ENCODE measurements at regions not wholly inside any gene's neighbourhood (a gene's known extent, or its start where the extent isn't known, plus 50 kb on each side); places are given as distances from the start of the nearest gene placed in this dataset.
A peak's percentile ranks its signal among the peaks of the same experiment; 100 is the strongest.

DNA sequence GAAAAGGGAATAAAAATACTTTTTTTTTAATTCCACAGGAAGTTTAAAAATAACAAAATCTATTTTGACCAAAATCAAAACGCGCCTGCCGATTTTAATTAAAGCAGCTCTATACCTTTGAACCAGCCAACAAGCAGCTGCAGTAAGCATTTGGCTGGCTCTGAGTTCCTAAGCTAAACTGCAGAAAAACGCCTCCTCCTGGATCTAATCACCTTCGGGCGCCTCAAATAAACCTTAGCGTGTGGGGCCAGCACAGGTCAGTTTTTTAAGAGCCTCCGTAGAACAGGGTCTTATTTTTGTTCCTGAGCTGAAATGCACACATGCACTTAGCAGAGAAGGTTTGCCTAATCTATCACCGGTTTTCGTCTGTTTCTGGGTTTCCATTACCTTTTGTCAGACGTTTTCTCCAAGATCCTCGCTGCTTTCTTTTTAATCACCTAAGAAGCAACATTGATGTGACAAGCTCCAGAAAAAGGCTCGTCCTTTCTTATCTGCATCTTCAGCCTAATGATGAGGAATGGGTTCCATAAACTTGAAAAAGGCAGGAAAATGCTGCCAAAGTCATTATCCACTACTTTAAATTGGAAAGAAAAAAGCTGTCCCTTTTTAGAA is 64.7 kb upstream of the HNRNPA3 start:
- TF ChIP-seq, protein P1, sequence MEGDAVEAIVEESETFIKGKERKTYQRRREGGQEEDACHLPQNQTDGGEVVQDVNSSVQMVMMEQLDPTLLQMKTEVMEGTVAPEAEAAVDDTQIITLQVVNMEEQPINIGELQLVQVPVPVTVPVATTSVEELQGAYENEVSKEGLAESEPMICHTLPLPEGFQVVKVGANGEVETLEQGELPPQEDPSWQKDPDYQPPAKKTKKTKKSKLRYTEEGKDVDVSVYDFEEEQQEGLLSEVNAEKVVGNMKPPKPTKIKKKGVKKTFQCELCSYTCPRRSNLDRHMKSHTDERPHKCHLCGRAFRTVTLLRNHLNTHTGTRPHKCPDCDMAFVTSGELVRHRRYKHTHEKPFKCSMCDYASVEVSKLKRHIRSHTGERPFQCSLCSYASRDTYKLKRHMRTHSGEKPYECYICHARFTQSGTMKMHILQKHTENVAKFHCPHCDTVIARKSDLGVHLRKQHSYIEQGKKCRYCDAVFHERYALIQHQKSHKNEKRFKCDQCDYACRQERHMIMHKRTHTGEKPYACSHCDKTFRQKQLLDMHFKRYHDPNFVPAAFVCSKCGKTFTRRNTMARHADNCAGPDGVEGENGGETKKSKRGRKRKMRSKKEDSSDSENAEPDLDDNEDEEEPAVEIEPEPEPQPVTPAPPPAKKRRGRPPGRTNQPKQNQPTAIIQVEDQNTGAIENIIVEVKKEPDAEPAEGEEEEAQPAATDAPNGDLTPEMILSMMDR (IDR thresholded peaks at IDR 0.05), result no peak

DNA sequence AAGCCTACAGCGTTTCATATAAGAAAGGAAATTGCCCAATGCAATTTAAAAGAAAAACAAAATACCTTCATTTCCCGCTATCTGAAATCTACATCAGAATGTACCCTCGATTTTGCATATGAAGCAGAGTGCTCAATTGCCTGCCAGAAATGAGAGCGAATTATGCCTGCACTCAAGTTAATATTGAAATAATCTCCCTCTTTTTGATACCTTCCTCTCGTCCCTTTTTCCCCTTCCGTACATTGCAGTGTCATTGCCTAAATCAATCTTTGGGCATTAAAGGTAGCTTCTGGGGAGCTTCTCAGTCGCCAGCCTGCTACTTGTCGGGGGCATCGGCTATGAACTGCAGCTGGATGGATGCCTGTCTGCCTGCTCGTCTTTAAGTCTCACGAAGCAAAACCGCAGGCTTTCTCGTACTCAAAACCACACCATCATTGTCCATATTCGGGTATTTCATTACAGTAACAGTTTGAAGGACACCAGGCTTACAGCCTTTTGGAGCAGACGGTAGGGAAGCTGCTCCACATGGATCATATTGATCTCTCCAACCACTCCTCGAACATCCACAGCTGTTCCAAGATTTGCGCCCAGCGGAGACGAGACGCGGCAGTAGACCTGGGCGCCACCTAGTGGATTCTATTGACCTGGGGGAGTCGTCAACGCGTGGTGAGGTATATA is 64.0 kb upstream of the HNRNPA3 start:
- ATAC-seq (peak; percentile 55 to 92 (median 82)), DNase-seq (peak; percentile 57 to 71)
- H3K36me3 ChIP-seq, result no peaks in the 10 kb centered on the region
- no peaks in the 10 kb centered on the region for H3K9me3 ChIP-seq
- TF ChIP-seq, protein P1 (IDR thresholded peaks at IDR 0.05), result peak; percentile 48 to 87 (median 78)
- H3K4me1 ChIP-seq, result peaks cover 0 to 16% (median 8%) of the 10 kb centered on the region in 9 donors
- H3K27me3 ChIP-seq, result peaks cover 0 to 85% (median 72%) of the 10 kb centered on the region in 7 donors
- H3K27ac ChIP-seq, result no peak overlapping the region
- WGBS, 2 donors, result 2% methylated on average over 25 of the region's 25 CpGs
- peak overlapping the region in 9 of 10 donors; percentile 9 to 47 (median 44) for H3K4me3 ChIP-seq
- intact Hi-C loops (cut with DNase I), result loop anchor here (5.0 to 10.0 kb wide), 6 partner anchors 324 to 1026 kb away; partner anchors contain the start of genes HOXD8 (in 8 of the 10) and HOXD9 (in 3 of the 10)

More for the DNA sequence above, 64.7 kb upstream of the HNRNPA3 start:
- ATAC-seq (no peak), DNase-seq (no peak)
- peak overlapping the region in 4 of 10 donors; percentile 34 to 47 (median 44) for H3K4me3 ChIP-seq
- peaks cover 0 to 16% (median 8%) of the 10 kb centered on the region in 9 donors for H3K4me1 ChIP-seq
- peaks cover 0 to 91% (median 79%) of the 10 kb centered on the region in 7 donors for H3K27me3 ChIP-seq
- 17 to 24% methylated on average over 13 of the region's 13 CpGs for WGBS, 2 donors
- H3K36me3 ChIP-seq, result no peaks in the 10 kb centered on the region
- H3K9me3 ChIP-seq, result no peaks in the 10 kb centered on the region
- intact Hi-C loops (cut with DNase I), result loop anchor here (5.0 to 10.0 kb wide), 6 partner anchors 323 to 1026 kb away; partner anchors contain the start of genes HOXD8 (in 8 of the 10) and HOXD9 (in 3 of the 10)
- H3K27ac ChIP-seq, result no peak overlapping the region

DNA sequence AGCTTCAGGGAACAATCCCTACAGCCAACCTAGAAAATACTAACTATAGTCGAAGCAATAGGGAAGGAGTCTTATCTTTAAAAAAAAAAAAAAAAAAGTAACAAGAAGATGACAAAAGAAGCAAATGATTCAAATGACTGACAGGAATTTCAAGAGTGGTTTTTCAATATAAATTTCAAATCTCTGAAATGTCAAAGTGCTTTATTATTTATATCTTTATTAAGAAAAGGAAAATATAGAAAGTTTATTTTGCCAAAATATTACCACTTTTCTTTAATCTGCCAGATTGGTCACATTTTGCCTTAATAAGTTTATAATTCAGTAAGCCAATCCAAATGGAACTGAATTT is 63.5 kb upstream of the HNRNPA3 start:
- peaks cover 0 to 80% (median 67%) of the 10 kb centered on the region in 7 donors for H3K27me3 ChIP-seq
- no peaks in the 10 kb centered on the region for H3K9me3 ChIP-seq
- no peaks in the 10 kb centered on the region for H3K36me3 ChIP-seq
- H3K27ac ChIP-seq, result no peak overlapping the region
- ATAC-seq, result no peak
- 0% methylated on average over 1 of the region's 1 CpG for WGBS, 2 donors
- peaks cover 0 to 16% (median 8%) of the 10 kb centered on the region in 9 donors for H3K4me1 ChIP-seq
- DNase-seq, result no peak
- TF ChIP-seq, protein P1 (IDR thresholded peaks at IDR 0.05), result peak in 3 of 9 donors; percentile 11 to 38 (median 25)
- H3K4me3 ChIP-seq, result peak overlapping the region in 5 of 10 donors; percentile 44 to 47 (median 45)
- intact Hi-C loops (cut with DNase I), result loop anchor here (5.0 to 10.0 kb wide), 6 partner anchors 324 to 1027 kb away; partner anchors contain the start of genes HOXD8 (in 8 of the 10) and HOXD9 (in 3 of the 10)

DNA sequence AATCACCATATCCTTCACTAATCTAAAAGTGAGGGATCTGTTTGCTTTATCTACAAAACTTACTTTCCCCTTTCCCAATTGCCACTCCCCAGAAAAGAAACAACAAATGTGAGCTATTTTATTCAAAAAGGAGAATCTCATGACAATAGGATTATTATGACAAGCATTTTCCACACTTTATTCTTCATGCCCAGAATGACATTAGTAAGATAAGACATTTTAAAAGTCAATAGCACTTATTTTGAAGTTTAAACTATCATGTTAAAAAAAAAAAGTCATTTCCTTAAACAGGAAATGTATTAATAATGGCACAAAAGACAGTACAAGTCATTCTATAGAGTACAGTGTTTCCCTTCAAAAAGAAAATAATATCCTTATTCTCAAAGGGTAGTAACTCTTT is 58.8 kb upstream of the HNRNPA3 start:
- Histone ChIP-seq H3K36me3 (no peaks in the 10 kb centered on the region), H3K4me3 (no peak overlapping the region), H3K9me3 (no peaks in the 10 kb centered on the region), H3K27me3 (peaks cover 0 to 37% (median 23%) of the 10 kb centered on the region in 7 donors), H3K27ac (no peak overlapping the region), H3K4me1 (peaks cover 0 to 2% (median 0%) of the 10 kb centered on the region in 9 donors)
- no peak for ATAC-seq
- TF ChIP-seq, protein P1 (IDR thresholded peaks at IDR 0.05), result no peak
- DNase-seq, result no peak
- intact Hi-C loops (cut with DNase I), result no loop called here

All from heart right ventricle (tissue), 16 donors.